AG04450 (cell line): ENCODE measurements at regions not wholly inside any gene's neighbourhood (a gene's known extent, or its start where the extent isn't known, plus 50 kb on each side); places are given as distances from the start of the nearest gene placed in this dataset.

ENCODE experiments used
- CTCF ChIA-PET: fragments of 300-600, 350-600 bp; formaldehyde crosslinking; extraction: SDS; loops from one replicate; lab custom pipeline; 2022; ENCODE audit warnings: antibody characterized with exemption, inconsistent platforms; lab: Charles Lee
- POLR2A ChIA-PET: fragments of 350-600 bp; formaldehyde crosslinking; extraction: SDS; loops from one replicate; lab custom pipeline; 2021; ENCODE audit warnings: antibody characterized with exemption, inconsistent platforms; lab: Yijun Ruan, JAX
- DNase-seq: peaks from one replicate; pipeline ENCODE4 v3.0.0-alpha.2; 2011; ENCODE audit warnings: low read depth, low spot score
- H3K27ac ChIP-seq: one replicate; pipeline ENCODE4 v1.5.1; 2012; ENCODE audit warnings: low read depth, low read length, control low read depth
- H3K27me3 ChIP-seq: one replicate; pipeline ENCODE4 v1.6.0; 2012; ENCODE audit warnings: low read length; ENCODE audit not compliant: control insufficient read depth, insufficient read depth
- H3K4me3 ChIP-seq: 2 replicates; pipeline ENCODE4 v1.5.1; 2011; ENCODE audit warnings: mild to moderate bottlenecking, low read depth, low read length, control low read depth
- H3K9me3 ChIP-seq: 2 replicates; pipeline ENCODE4 v1.5.1; 2012; ENCODE audit warnings: low read length; ENCODE audit not compliant: control insufficient read depth, insufficient read depth
- CTCF ChIP-seq: IDR thresholded peaks from 2 replicates; pipeline ENCODE4 v1.5.1; 2011; ENCODE audit warnings: low read depth, low read length, control low read depth, inconsistent platforms

DNA sequence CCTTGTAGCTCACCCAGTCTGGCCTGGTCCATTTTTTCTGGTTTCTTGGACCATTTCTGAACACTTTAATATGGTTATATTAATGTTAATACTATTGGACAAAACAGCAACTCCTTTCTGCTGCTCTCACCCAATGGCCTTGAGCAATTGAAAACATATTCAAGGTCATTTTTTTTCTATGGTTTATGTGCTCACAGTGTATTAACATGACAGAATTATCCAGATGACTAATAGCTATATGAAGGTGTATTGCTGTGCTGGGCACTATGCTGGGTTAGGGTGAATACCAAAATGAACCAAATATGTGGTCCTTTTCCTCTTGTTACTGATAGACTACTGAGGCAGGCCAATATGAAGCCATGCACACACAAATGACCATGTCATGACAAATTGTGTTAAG is 591.6 kb upstream of the PLXNA2 start:
- Histone ChIP-seq H3K4me3 (no peak overlapping the region), H3K27me3 (no peaks in the 10 kb centered on the region), H3K27ac (no peak overlapping the region), H3K9me3 (no peaks in the 10 kb centered on the region)
- ChIA-PET POLR2A (no interaction called here), CTCF (no interaction called here)
- TF ChIP-seq CTCF = no peak
- DNase-seq = no peak

DNA sequence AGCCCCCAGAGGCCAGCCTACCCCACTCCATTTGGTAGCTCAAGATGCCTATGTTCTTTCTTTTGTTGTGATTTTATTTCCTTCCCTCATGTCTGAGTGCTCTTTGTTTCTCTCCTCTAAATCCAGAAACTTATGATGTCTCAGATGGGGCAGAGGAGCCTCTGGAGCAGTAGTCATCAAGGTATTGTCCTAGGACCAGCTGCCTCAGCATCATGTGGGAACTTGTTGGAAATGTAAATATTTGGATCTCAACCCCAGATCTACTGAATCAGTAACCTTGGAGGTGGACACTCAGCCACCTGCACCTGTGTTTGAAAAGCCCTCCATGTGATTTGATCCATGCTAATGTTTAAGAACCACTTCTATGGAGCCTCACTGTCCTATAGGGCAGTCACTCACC is 593.1 kb upstream of the PLXNA2 start:
- POLR2A ChIA-PET = no interaction called here
- CTCF ChIA-PET = no interaction called here

DNA sequence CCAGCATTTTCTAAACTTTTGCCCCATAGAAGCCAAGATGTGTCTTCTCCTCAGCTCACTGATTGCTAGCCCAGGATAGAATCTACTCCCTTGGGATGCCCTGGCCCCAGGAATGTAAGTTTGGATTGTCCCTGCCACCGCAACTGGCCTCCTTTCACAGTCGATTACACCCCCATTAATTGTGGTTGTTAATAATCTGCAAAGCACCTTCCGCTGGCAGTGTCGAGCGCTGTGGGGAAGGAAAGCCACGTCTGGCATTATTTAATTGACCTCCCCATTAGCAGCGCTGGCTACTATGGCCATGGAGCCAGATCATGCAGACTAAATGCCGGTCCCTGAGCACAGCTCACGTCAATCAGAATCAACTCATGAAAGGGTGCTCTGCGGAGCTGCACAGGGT is 597.3 kb upstream of the PLXNA2 start:
- TF ChIP-seq CTCF = no peak

More for the DNA sequence above, 593.1 kb upstream of the PLXNA2 start:
- no peak for DNase-seq
- Histone ChIP-seq H3K27me3 (no peaks in the 10 kb centered on the region), H3K9me3 (no peaks in the 10 kb centered on the region), H3K4me3 (no peak overlapping the region), H3K27ac (no peak overlapping the region)
- TF ChIP-seq CTCF = no peak

DNA sequence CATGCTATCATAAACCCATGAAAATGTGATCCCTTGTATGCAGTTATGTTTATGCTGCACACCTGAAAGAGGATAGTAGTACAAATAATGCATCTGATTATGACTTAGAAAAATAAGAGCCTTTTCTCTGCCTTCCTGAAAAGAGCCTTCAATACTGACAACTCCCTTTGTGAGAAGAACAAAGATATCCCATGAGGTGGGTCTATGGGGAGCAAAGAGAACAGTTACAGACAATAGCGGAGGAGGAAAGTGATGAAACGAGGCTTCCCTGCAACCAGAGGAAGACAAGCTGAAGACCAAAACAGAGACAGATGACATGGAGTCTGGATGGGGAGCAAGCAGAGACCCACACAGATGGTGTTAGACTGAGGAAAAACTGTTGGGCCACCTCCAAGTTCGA is 598.3 kb upstream of the PLXNA2 start:
- Histone ChIP-seq H3K4me3 (no peak overlapping the region), H3K27ac (no peak overlapping the region), H3K9me3 (no peaks in the 10 kb centered on the region), H3K27me3 (no peaks in the 10 kb centered on the region)
- POLR2A ChIA-PET = no interaction called here
- CTCF ChIA-PET = no interaction called here
- no peak for TF ChIP-seq CTCF
- DNase-seq = no peak

More for the DNA sequence above, 597.3 kb upstream of the PLXNA2 start:
- DNase-seq = no peak
- Histone ChIP-seq H3K27ac (no peak overlapping the region), H3K27me3 (no peaks in the 10 kb centered on the region), H3K4me3 (no peak overlapping the region), H3K9me3 (no peaks in the 10 kb centered on the region)
- ChIA-PET CTCF (no interaction called here), POLR2A (no interaction called here)

GRCh38 chr1:208844158-208844557 is 600.0 kb upstream of the PLXNA2 start:
- H3K27me3 ChIP-seq = no peaks in the 10 kb centered on the region
- no peaks in the 10 kb centered on the region for H3K9me3 ChIP-seq
- no peak overlapping the region for H3K4me3 ChIP-seq
- ChIA-PET CTCF (no interaction called here), POLR2A (no interaction called here)
- TF ChIP-seq CTCF = no peak
- no peak for DNase-seq
- H3K27ac ChIP-seq = no peak overlapping the region
